BLaER1 (cell line): ENCODE measurements at regions not wholly inside any gene's neighbourhood (a gene's known extent, or its start where the extent isn't known, plus 50 kb on each side); places are given as distances from the start of the nearest gene placed in this dataset.

Experiments
- H3K27ac ChIP-seq: shearing (Covaris generic); formaldehyde crosslinking; 2 replicates; pipeline ENCODE4 v1.8.1; 2022
- H3K27me3 ChIP-seq: shearing (Covaris generic); formaldehyde crosslinking; 2 replicates; pipeline ENCODE4 v1.8.1; 2022
- H3K36me3 ChIP-seq: shearing (Covaris generic); formaldehyde crosslinking; 2 replicates; pipeline ENCODE4 v1.8.1; 2022
- H3K4me1 ChIP-seq: shearing (Covaris generic); formaldehyde crosslinking; 2 replicates; pipeline ENCODE4 v1.8.1; 2022
- H3K4me2 ChIP-seq: shearing (Covaris generic); formaldehyde crosslinking; 2 replicates; pipeline ENCODE4 v1.8.1; 2022
- H3K4me3 ChIP-seq: shearing (Covaris generic); formaldehyde crosslinking; 2 replicates; pipeline ENCODE4 v1.8.1; 2022
- H3K9ac ChIP-seq: shearing (Covaris generic); formaldehyde crosslinking; 2 replicates; pipeline ENCODE4 v1.8.1; 2022
- H3K9me3 ChIP-seq: shearing (Covaris generic); formaldehyde crosslinking; 2 replicates; pipeline ENCODE4 v1.8.1; 2022
- H4K20me1 ChIP-seq: shearing (Covaris generic); formaldehyde crosslinking; 2 replicates; pipeline ENCODE4 v1.8.1; 2022
- Cebpa-rat ChIP-seq: shearing (Covaris generic); IDR thresholded peaks from 2 replicates; pipeline ENCODE4 v1.8.1; 2022

GRCh38 chr4:130659320-130659719 lies 1563.4 kb downstream of the C4orf33 start:
- Histone ChIP-seq H3K9ac (no peak overlapping the region), H3K27me3 (no peaks in the 10 kb centered on the region), H3K4me1 (no peaks in the 10 kb centered on the region), H3K27ac (no peak overlapping the region), H3K4me3 (no peak overlapping the region), H3K36me3 (no peaks in the 10 kb centered on the region), H4K20me1 (no peaks in the 10 kb centered on the region), H3K9me3 (peaks cover 4% of the 10 kb centered on the region), H3K4me2 (no peak overlapping the region)
- no peak for TF ChIP-seq Cebpa-rat

GRCh38 chr4:130668859-130669258 lies 1572.9 kb downstream of the C4orf33 start:
- Histone ChIP-seq H3K9ac (no peak overlapping the region), H3K9me3 (no peaks in the 10 kb centered on the region), H3K4me3 (no peak overlapping the region), H4K20me1 (no peaks in the 10 kb centered on the region), H3K27ac (no peak overlapping the region), H3K4me2 (no peak overlapping the region), H3K36me3 (no peaks in the 10 kb centered on the region), H3K4me1 (no peaks in the 10 kb centered on the region), H3K27me3 (no peaks in the 10 kb centered on the region)
- TF ChIP-seq Cebpa-rat = no peak

- H3K4me2 ChIP-seq = no peak overlapping the region
- no peak overlapping the region for H3K27ac ChIP-seq
- H3K9me3 ChIP-seq = no peaks in the 10 kb centered on the region
- no peaks in the 10 kb centered on the region for H3K4me1 ChIP-seq
- no peaks in the 10 kb centered on the region for H3K27me3 ChIP-seq
- no peak overlapping the region for H3K4me3 ChIP-seq
- H3K36me3 ChIP-seq = no peaks in the 10 kb centered on the region
- no peak overlapping the region for H3K9ac ChIP-seq
- TF ChIP-seq Cebpa-rat = no peak
- H4K20me1 ChIP-seq = no peaks in the 10 kb centered on the region
Measured at GRCh38 chr4:130675266-130675665, 1579.3 kb downstream of the C4orf33 start.

GRCh38 chr4:130689181-130689580 lies 1593.2 kb downstream of the C4orf33 start:
- no peak for TF ChIP-seq Cebpa-rat
- no peak overlapping the region for H3K4me2 ChIP-seq
- no peaks in the 10 kb centered on the region for H3K36me3 ChIP-seq
- H3K27ac ChIP-seq = no peak overlapping the region
- no peaks in the 10 kb centered on the region for H4K20me1 ChIP-seq
- no peak overlapping the region for H3K4me3 ChIP-seq
- H3K9me3 ChIP-seq = no peaks in the 10 kb centered on the region
- H3K9ac ChIP-seq = no peak overlapping the region
- H3K27me3 ChIP-seq = no peaks in the 10 kb centered on the region
- no peaks in the 10 kb centered on the region for H3K4me1 ChIP-seq

GRCh38 chr4:130698251-130698650 lies 1602.3 kb downstream of the C4orf33 start:
- H3K9ac ChIP-seq = no peak overlapping the region
- H3K4me2 ChIP-seq = no peak overlapping the region
- TF ChIP-seq Cebpa-rat = no peak
- no peaks in the 10 kb centered on the region for H4K20me1 ChIP-seq
- no peak overlapping the region for H3K27ac ChIP-seq
- H3K9me3 ChIP-seq = no peaks in the 10 kb centered on the region
- no peaks in the 10 kb centered on the region for H3K36me3 ChIP-seq
- H3K27me3 ChIP-seq = no peaks in the 10 kb centered on the region
- no peaks in the 10 kb centered on the region for H3K4me1 ChIP-seq
- no peak overlapping the region for H3K4me3 ChIP-seq

- no peaks in the 10 kb centered on the region for H3K27me3 ChIP-seq
- H3K9ac ChIP-seq = no peak overlapping the region
- H3K4me3 ChIP-seq = no peak overlapping the region
- H3K9me3 ChIP-seq = no peaks in the 10 kb centered on the region
- no peaks in the 10 kb centered on the region for H3K4me1 ChIP-seq
- TF ChIP-seq Cebpa-rat = no peak
- H3K4me2 ChIP-seq = no peak overlapping the region
- no peak overlapping the region for H3K27ac ChIP-seq
- H4K20me1 ChIP-seq = no peaks in the 10 kb centered on the region
- no peaks in the 10 kb centered on the region for H3K36me3 ChIP-seq
Measured at GRCh38 chr4:130699004-130699403, 1603.1 kb downstream of the C4orf33 start.

GRCh38 chr4:130703211-130703935 lies 1607.4 kb downstream of the C4orf33 start:
- no peak for TF ChIP-seq Cebpa-rat
- Histone ChIP-seq H3K4me3 (no peak overlapping the region), H3K27me3 (no peaks in the 10 kb centered on the region), H3K4me1 (no peaks in the 10 kb centered on the region), H4K20me1 (no peaks in the 10 kb centered on the region), H3K4me2 (no peak overlapping the region), H3K9me3 (0 out of 2 replicates have a peak, but pooled peaks cover 4% of the 10 kb centered on the region), H3K36me3 (no peaks in the 10 kb centered on the region), H3K27ac (no peak overlapping the region), H3K9ac (no peak overlapping the region)

- no peak for TF ChIP-seq Cebpa-rat
- Histone ChIP-seq H3K9ac (no peak overlapping the region), H4K20me1 (no peaks in the 10 kb centered on the region), H3K4me1 (no peaks in the 10 kb centered on the region), H3K27ac (no peak overlapping the region), H3K9me3 (0 out of 2 replicates have a peak, but pooled peaks cover 4% of the 10 kb centered on the region), H3K36me3 (no peaks in the 10 kb centered on the region), H3K4me3 (no peak overlapping the region), H3K27me3 (no peaks in the 10 kb centered on the region), H3K4me2 (no peak overlapping the region)
Measured at GRCh38 chr4:130705023-130705422, 1609.1 kb downstream of the C4orf33 start.

- no peak for TF ChIP-seq Cebpa-rat
- Histone ChIP-seq H3K4me3 (no peak overlapping the region), H4K20me1 (no peaks in the 10 kb centered on the region), H3K27me3 (no peaks in the 10 kb centered on the region), H3K36me3 (no peaks in the 10 kb centered on the region), H3K9me3 (0 out of 2 replicates have a peak, but pooled peaks cover 4% of the 10 kb centered on the region), H3K27ac (no peak overlapping the region), H3K4me1 (no peaks in the 10 kb centered on the region), H3K4me2 (no peak overlapping the region), H3K9ac (no peak overlapping the region)
Measured at GRCh38 chr4:130712038-130712437, 1616.1 kb downstream of the C4orf33 start.

- Histone ChIP-seq H4K20me1 (no peaks in the 10 kb centered on the region), H3K4me3 (no peak overlapping the region), H3K4me1 (no peaks in the 10 kb centered on the region), H3K9me3 (no peaks in the 10 kb centered on the region), H3K4me2 (no peak overlapping the region), H3K27ac (no peak overlapping the region), H3K36me3 (no peaks in the 10 kb centered on the region), H3K9ac (no peak overlapping the region), H3K27me3 (no peaks in the 10 kb centered on the region)
- no peak for TF ChIP-seq Cebpa-rat
Measured at GRCh38 chr4:130714006-130714405, 1618.1 kb downstream of the C4orf33 start.

- no peak overlapping the region for H3K9ac ChIP-seq
- no peaks in the 10 kb centered on the region for H3K27me3 ChIP-seq
- no peak overlapping the region for H3K27ac ChIP-seq
- no peaks in the 10 kb centered on the region for H4K20me1 ChIP-seq
- H3K36me3 ChIP-seq = no peaks in the 10 kb centered on the region
- no peaks in the 10 kb centered on the region for H3K9me3 ChIP-seq
- no peak for TF ChIP-seq Cebpa-rat
- H3K4me1 ChIP-seq = no peaks in the 10 kb centered on the region
- no peak overlapping the region for H3K4me3 ChIP-seq
- H3K4me2 ChIP-seq = no peak overlapping the region
Measured at GRCh38 chr4:130722361-130722760, 1626.4 kb downstream of the C4orf33 start.
